Esophagus squamous epithelium (tissue), 5 donors: ENCODE measurements at regions not wholly inside any gene's neighbourhood (a gene's known extent, or its start where the extent isn't known, plus 50 kb on each side); places are given as distances from the start of the nearest gene placed in this dataset.

Source experiments
- DNase-seq: peaks from one replicate; lab custom pipeline; 2025; lab: John Stamatoyannopoulos, UW
- H3K27ac ChIP-seq, 4 donors: fragments of 200-600 bp; sonication (generic); one replicate each; pipeline ENCODE4 v1.5.1; 2016 to 2019; ENCODE audit warnings: mild to moderate bottlenecking in 1 of 4
- H3K27me3 ChIP-seq, 4 donors: fragments of 200-600 bp; sonication (generic); 1 replicate in 3 of 4; 2 replicates in 1 of 4; pipeline versions ENCODE4 v1.5.1 to v1.6.0; 2017 to 2021; ENCODE audit warnings: antibody characterized with exemption in 1 of 4
- H3K36me3 ChIP-seq, 3 donors: fragments of 200-600 bp; sonication (generic); one replicate each; pipeline ENCODE4 v1.5.1; 2016 to 2019
- H3K4me1 ChIP-seq, 3 donors: fragments of 200-600 bp; sonication (generic); one replicate each; pipeline ENCODE4 v1.5.1; 2017 to 2019
- H3K4me3 ChIP-seq, 4 donors: fragments of 200-600 bp; sonication (generic); 1 replicate in 3 of 4; 2 replicates in 1 of 4; pipeline ENCODE4 v1.5.1; 2016 to 2019; ENCODE audit warnings: mild to moderate bottlenecking in 2 of 4, moderate library complexity in 1 of 4
- H3K9me3 ChIP-seq, 3 donors: fragments of 200-600 bp; sonication (generic); one replicate each; pipeline ENCODE4 v1.5.1; 2016 to 2019
- CTCF ChIP-seq, 6 experiments: fragments of 450-650 bp in 4 of 6; fragments of 200-600 bp in 2 of 6; sonication (generic) in 2 of 6; IDR thresholded peaks; one replicate each; pipeline ENCODE4 v1.5.1; 2016 to 2019; ENCODE audit warnings: antibody characterized with exemption in 6 of 6, mild to moderate bottlenecking in 4 of 6, moderate library complexity in 4 of 6
- POLR2A ChIP-seq, 4 donors: fragments of 450-650 bp; IDR thresholded peaks; one replicate each; pipeline ENCODE4 v1.6.1; 2017; ENCODE audit warnings: antibody characterized with exemption in 4 of 4, mild to moderate bottlenecking in 4 of 4, moderate library complexity in 3 of 4
- WGBS, 2 donors: methylation state at CpG; one replicate each; pipeline ENCODE4 v1.1.5; 2018; 5-methylcytosine and 5-hydroxymethylcytosine counted together
- intact Hi-C: fragments of 100-400 bp; cut with DNase I; formaldehyde crosslinking; loops from one replicate; pipeline ENCODE4 v1.15.0; 2022
- donor health status: DM: yes; HTN: yes; CAD: no.

- intact Hi-C loops = no loop called here
- H3K27ac ChIP-seq = no peak overlapping the region
- TF ChIP-seq CTCF (IDR thresholded peaks at IDR 0.05) = no peak
- no peak for TF ChIP-seq POLR2A (IDR thresholded peaks at IDR 0.05)
- H3K4me1 ChIP-seq = no peaks in the 10 kb centered on the region
- no peak for DNase-seq
- H3K9me3 ChIP-seq = no peaks in the 10 kb centered on the region
- H3K36me3 ChIP-seq = no peaks in the 10 kb centered on the region
- no peak overlapping the region for H3K4me3 ChIP-seq
- WGBS, 2 donors = 86 to 92% methylated on average over 10 of the region's 22 CpGs
- H3K27me3 ChIP-seq = peaks cover 0 to 42% (median 0%) of the 10 kb centered on the region in 4 donors
Observed at GRCh38 chr10:131818510-131819234, 82.1 kb upstream of the PPP2R2D start.

GRCh38 chr10:131819241-131820072 is 81.4 kb upstream of the PPP2R2D start:
- Histone ChIP-seq H3K4me3 (no peak overlapping the region), H3K36me3 (no peaks in the 10 kb centered on the region), H3K27ac (no peak overlapping the region), H3K27me3 (peaks cover 0 to 47% (median 0%) of the 10 kb centered on the region in 4 donors), H3K9me3 (no peaks in the 10 kb centered on the region), H3K4me1 (no peaks in the 10 kb centered on the region)
- intact Hi-C loops = no loop called here
- DNase-seq = no peak
- TF ChIP-seq CTCF (IDR thresholded peaks at IDR 0.05) (no peak), POLR2A (IDR thresholded peaks at IDR 0.05) (no peak)
- 70 to 73% methylated on average over 5 of the region's 25 CpGs for WGBS, 2 donors

GRCh38 chr10:131820626-131821025 is 80.2 kb upstream of the PPP2R2D start:
- TF ChIP-seq POLR2A (IDR thresholded peaks at IDR 0.05) (no peak), CTCF (IDR thresholded peaks at IDR 0.05) (no peak)
- DNase-seq = no peak
- 69 to 73% methylated on average over 9 of the region's 9 CpGs for WGBS, 2 donors
- Histone ChIP-seq H3K4me3 (no peak overlapping the region), H3K4me1 (no peaks in the 10 kb centered on the region), H3K9me3 (no peaks in the 10 kb centered on the region), H3K36me3 (no peaks in the 10 kb centered on the region), H3K27me3 (peaks cover 0 to 55% (median 0%) of the 10 kb centered on the region in 4 donors), H3K27ac (no peak overlapping the region)
- intact Hi-C loops = no loop called here

- H3K36me3 ChIP-seq = no peaks in the 10 kb centered on the region
- H3K9me3 ChIP-seq = no peaks in the 10 kb centered on the region
- no peak overlapping the region for H3K27ac ChIP-seq
- no peak for TF ChIP-seq CTCF (IDR thresholded peaks at IDR 0.05)
- TF ChIP-seq POLR2A (IDR thresholded peaks at IDR 0.05) = no peak
- peaks cover 0 to 53% (median 0%) of the 10 kb centered on the region in 4 donors for H3K27me3 ChIP-seq
- H3K4me1 ChIP-seq = no peaks in the 10 kb centered on the region
- WGBS, 2 donors = 64 to 82% methylated on average over 3 to 8 of the region's 8 CpGs
- no peak for DNase-seq
- H3K4me3 ChIP-seq = no peak overlapping the region
- intact Hi-C loops = no loop called here
Observed at GRCh38 chr10:131821378-131822012, 79.3 kb upstream of the PPP2R2D start.
